ENCODE measurements at regions not wholly inside any gene's neighbourhood (a gene's known extent, or its start where the extent isn't known, plus 50 kb on each side); places are given as distances from the start of the nearest gene placed in this dataset.

DNA sequence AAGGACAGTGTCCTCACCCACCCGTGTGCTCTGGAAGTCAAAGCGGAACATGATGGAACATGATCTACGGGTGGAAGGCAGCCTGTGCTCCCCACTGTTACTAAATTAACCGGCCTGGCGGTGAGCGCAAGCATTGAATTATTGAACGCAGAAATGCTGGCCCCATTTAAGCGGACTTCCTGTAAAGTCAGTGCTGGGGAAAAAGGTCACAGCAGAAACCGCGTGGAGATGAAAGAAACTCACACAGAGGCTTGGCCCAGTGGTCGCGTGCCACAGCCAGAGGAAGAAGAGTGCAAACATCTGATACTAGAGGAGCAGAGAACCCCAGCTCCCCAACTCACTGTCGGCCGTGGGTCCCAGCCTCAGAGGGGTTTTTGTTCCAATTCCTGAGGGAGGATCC, 321.2 kb downstream of the ADGRD1 start:
- no peak for TF ChIP-seq TAF1 (IDR thresholded peaks at IDR 0.05; ENCODE audit: borderline replicate concordance, insufficient read depth, low read length)
- no peak for TF ChIP-seq POLR2AphosphoS5 (IDR thresholded peaks at IDR 0.05; ENCODE audit: low read depth, low read length)
- TF ChIP-seq, protein P1, sequence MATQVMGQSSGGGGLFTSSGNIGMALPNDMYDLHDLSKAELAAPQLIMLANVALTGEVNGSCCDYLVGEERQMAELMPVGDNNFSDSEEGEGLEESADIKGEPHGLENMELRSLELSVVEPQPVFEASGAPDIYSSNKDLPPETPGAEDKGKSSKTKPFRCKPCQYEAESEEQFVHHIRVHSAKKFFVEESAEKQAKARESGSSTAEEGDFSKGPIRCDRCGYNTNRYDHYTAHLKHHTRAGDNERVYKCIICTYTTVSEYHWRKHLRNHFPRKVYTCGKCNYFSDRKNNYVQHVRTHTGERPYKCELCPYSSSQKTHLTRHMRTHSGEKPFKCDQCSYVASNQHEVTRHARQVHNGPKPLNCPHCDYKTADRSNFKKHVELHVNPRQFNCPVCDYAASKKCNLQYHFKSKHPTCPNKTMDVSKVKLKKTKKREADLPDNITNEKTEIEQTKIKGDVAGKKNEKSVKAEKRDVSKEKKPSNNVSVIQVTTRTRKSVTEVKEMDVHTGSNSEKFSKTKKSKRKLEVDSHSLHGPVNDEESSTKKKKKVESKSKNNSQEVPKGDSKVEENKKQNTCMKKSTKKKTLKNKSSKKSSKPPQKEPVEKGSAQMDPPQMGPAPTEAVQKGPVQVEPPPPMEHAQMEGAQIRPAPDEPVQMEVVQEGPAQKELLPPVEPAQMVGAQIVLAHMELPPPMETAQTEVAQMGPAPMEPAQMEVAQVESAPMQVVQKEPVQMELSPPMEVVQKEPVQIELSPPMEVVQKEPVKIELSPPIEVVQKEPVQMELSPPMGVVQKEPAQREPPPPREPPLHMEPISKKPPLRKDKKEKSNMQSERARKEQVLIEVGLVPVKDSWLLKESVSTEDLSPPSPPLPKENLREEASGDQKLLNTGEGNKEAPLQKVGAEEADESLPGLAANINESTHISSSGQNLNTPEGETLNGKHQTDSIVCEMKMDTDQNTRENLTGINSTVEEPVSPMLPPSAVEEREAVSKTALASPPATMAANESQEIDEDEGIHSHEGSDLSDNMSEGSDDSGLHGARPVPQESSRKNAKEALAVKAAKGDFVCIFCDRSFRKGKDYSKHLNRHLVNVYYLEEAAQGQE (IDR thresholded peaks at IDR 0.05; ENCODE audit: insufficient read depth in 1 of 2, low read depth in 2 of 2, low read length in 2 of 2): no peak
- no peak for TF ChIP-seq SIN3A (IDR thresholded peaks at IDR 0.05; ENCODE audit: borderline replicate concordance, insufficient read depth, low read length)
- TF ChIP-seq FOXP2 (optimal IDR thresholded peaks at IDR 0.05; ENCODE audit: borderline replicate concordance, extremely low read depth, extremely low read length, insufficient read depth): no peak

DNA sequence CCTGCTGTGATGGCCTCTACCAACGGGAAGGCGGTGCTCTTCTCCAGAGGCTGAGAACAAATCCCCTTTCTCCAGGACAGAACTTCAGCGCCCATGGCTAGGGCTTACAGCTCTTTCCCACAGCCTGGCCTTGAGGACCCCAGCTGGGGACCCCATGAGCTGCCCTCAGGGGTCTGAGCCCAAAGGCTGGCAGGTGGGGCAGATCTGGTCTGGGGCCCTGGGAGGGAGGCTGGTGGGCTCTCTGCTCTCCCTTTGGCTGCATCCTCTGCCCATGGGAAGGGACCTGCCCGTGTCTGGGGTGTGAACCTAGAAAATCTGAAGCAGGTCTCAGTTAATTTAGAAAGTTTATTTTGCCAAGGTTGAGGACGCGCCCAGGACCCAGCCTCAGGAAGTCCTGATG, 322.1 kb downstream of the ADGRD1 start:
- TF ChIP-seq POLR2AphosphoS5 (IDR thresholded peaks at IDR 0.05; ENCODE audit: low read depth, low read length): no peak
- TF ChIP-seq, protein P1 (IDR thresholded peaks at IDR 0.05; ENCODE audit: insufficient read depth in 1 of 2, low read depth in 2 of 2, low read length in 2 of 2): no peak
- no peak for TF ChIP-seq FOXP2 (optimal IDR thresholded peaks at IDR 0.05; ENCODE audit: borderline replicate concordance, extremely low read depth, extremely low read length, insufficient read depth)
- no peak for TF ChIP-seq SIN3A (IDR thresholded peaks at IDR 0.05; ENCODE audit: borderline replicate concordance, insufficient read depth, low read length)
- TF ChIP-seq TAF1 (IDR thresholded peaks at IDR 0.05; ENCODE audit: borderline replicate concordance, insufficient read depth, low read length): no peak

DNA sequence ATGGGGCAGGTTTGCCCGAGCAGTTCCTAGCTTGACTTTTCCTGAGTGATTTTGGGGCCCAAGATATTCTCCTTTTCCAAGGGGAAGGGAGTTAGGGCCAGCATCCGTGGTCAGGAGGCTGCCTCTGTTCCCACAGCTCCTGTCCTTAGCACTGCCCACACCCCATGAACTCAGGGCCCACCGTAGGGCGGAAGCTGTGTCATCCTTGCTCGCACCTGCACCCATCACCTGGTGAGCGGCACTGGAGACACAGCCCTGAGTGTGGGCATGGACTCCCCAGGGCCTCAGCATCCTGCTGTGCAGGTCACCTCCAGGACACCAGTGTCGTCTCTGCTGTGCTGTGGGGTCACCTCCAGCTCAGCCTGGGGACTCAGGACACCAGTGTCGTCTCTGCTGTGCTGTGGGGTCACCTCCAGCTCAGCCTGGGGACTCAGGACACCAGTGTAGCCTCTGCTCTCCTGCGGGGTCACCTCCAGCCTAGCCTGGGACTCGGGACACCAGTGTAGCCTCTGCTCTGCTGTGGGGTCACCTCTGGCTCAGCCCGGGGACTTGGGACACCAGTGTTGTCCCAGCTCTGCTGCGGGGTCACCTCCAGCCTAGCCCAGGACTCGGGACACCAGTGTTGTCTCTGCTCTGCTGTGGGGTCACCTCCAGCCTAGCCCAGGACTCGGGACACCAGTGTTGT, 322.9 kb downstream of the ADGRD1 start:
- no peak for TF ChIP-seq POLR2AphosphoS5 (IDR thresholded peaks at IDR 0.05; ENCODE audit: low read depth, low read length)
- no peak for TF ChIP-seq FOXP2 (optimal IDR thresholded peaks at IDR 0.05; ENCODE audit: borderline replicate concordance, extremely low read depth, extremely low read length, insufficient read depth)
- TF ChIP-seq SIN3A (IDR thresholded peaks at IDR 0.05; ENCODE audit: borderline replicate concordance, insufficient read depth, low read length): no peak
- TF ChIP-seq TAF1 (IDR thresholded peaks at IDR 0.05; ENCODE audit: borderline replicate concordance, insufficient read depth, low read length): no peak
- TF ChIP-seq, protein P1 (IDR thresholded peaks at IDR 0.05; ENCODE audit: insufficient read depth in 1 of 2, low read depth in 2 of 2, low read length in 2 of 2): no peak

DNA sequence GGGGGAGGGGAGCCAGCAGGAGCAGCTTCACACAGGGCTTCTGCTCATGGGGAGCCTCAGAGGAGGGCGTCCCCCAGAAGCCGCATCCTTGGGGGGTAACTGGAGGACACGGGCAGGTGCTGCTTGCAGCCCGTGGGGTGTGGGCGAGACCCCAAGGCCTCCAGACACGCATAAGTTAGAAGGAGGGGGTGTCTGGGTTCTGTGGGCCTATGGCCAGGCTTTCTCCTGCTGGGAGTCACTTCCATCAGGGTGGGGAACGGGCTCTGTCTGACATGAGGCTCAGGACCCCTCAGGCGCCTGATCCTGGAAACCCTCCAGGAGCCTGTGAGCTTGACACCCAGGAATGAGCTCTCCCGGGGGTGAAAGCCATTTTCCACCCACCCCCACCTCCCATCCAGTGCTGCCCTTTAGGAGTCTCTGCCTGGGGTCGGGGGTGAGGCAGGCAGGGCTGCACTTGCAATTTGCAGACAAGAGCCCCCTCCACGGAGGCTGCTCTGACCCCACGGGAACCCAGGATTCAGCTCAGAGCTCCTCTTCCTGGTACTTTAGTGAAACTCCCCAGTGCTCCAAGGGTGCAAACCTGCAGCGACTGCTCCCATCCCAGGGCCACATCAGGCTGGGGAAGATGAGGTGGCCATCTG, 325.7 kb downstream of the ADGRD1 start:
- TF ChIP-seq, protein P1 (IDR thresholded peaks at IDR 0.05; ENCODE audit: insufficient read depth in 1 of 2, low read depth in 2 of 2, low read length in 2 of 2): no peak
- TF ChIP-seq POLR2AphosphoS5 (IDR thresholded peaks at IDR 0.05; ENCODE audit: low read depth, low read length) (no peak), FOXP2 (optimal IDR thresholded peaks at IDR 0.05; ENCODE audit: borderline replicate concordance, extremely low read depth, extremely low read length, insufficient read depth) (no peak), SIN3A (IDR thresholded peaks at IDR 0.05; ENCODE audit: borderline replicate concordance, insufficient read depth, low read length) (no peak), TAF1 (IDR thresholded peaks at IDR 0.05; ENCODE audit: borderline replicate concordance, insufficient read depth, low read length) (no peak)

Measured in PFSK-1 (cell line).